GM12892 (cell line): ENCODE measurements at regions not wholly inside any gene's neighbourhood (a gene's known extent, or its start where the extent isn't known, plus 50 kb on each side); places are given as distances from the start of the nearest gene placed in this dataset.

Experiments
- POLR2A ChIP-seq: IDR thresholded peaks from 2 replicates; pipeline ENCODE4 v1.6.1; 2011; ENCODE audit warnings: low read depth, low read length, control low read depth
- POLR2AphosphoS5 ChIP-seq: IDR thresholded peaks from 2 replicates; pipeline ENCODE4 v1.6.1; 2011; ENCODE audit warnings: low read depth, low read length, control low read depth
- TAF1 ChIP-seq: IDR thresholded peaks from 2 replicates; pipeline ENCODE4 v1.6.1; 2011; ENCODE audit warnings: low read depth, mild to moderate bottlenecking, control low read depth, low read length, borderline replicate concordance

GRCh38 chr1:118442214-118442613 lies 257.2 kb upstream of the SPAG17 start:
- TF ChIP-seq TAF1 (no peak), POLR2AphosphoS5 (no peak), POLR2A (no peak)
